ENCODE measurements at regions not wholly inside any gene's neighbourhood (a gene's known extent, or its start where the extent isn't known, plus 50 kb on each side); places are given as distances from the start of the nearest gene placed in this dataset.

DNA sequence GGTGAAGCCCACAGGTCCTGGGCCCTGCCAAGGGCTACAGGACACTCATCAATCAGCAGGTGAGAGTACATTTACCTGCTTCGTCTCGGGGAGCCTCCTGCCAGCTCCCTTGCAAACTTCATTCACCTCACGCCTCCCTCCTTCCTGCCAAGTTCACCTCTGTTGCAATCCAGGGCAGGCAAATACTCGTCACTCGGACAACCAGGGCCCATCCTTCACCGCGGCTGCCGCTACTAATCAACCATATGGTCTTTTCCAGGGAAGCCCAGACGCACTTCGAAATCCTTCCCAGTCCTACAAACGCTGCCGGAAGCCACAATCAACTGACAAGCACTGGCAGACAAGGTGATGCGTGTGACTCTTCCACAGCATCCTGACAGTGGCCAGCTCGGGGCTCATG is 200.7 kb upstream of the NSMCE3 start:
- H3K27me3 ChIP-seq = no peaks in the 10 kb centered on the region
- no peaks in the 10 kb centered on the region for H3K36me3 ChIP-seq
- intact Hi-C loops (cut with DNase I; ENCODE audit: low total_unique reads) = no loop called here
- peaks cover 0 to 14% (median 0%) of the 10 kb centered on the region in 4 donors for H3K4me1 ChIP-seq
- WGBS, 5 donors = 56 to 84% (median 70%) methylated on average over 14 of the region's 14 CpGs
- no peak for TF ChIP-seq EP300 (IDR thresholded peaks at IDR 0.05)
- TF ChIP-seq POLR2A (IDR thresholded peaks at IDR 0.05) = no peak
- TF ChIP-seq CTCF (IDR thresholded peaks at IDR 0.05) = no peak
- TF ChIP-seq POLR2AphosphoS5 (IDR thresholded peaks at IDR 0.05) = no peak
- no peak overlapping the region for H3K27ac ChIP-seq
- no peak for DNase-seq
- H3K9me3 ChIP-seq = no peaks in the 10 kb centered on the region
- H3K4me3 ChIP-seq = no peak overlapping the region

DNA sequence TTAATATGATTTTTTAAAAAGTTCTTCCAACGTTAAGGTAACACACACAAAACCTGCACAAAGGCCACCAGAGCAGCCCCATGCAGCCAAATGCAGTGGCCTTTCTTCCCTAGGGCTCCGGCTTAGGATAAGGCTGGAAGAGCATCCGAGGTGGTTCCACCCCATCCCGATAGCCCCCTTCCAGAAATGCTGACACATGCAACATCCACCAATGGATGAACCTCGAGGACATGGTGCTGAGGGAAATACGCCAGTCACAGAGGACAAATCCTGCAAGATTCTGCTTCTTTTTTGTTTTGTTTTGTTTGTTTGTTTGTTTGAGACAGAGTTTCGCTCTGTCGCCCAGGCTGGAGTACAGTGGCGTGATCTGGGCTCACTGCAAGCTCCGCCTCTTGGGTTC is 199.3 kb upstream of the NSMCE3 start:
- H3K4me1 ChIP-seq = peaks cover 0 to 19% (median 0%) of the 10 kb centered on the region in 4 donors
- TF ChIP-seq EP300 (IDR thresholded peaks at IDR 0.05) (no peak), POLR2A (IDR thresholded peaks at IDR 0.05) (no peak), POLR2AphosphoS5 (IDR thresholded peaks at IDR 0.05) (no peak), CTCF (IDR thresholded peaks at IDR 0.05) (no peak)
- H3K36me3 ChIP-seq = no peaks in the 10 kb centered on the region
- H3K9me3 ChIP-seq = no peaks in the 10 kb centered on the region
- intact Hi-C loops (cut with DNase I; ENCODE audit: low total_unique reads) = no loop called here
- H3K4me3 ChIP-seq = no peak overlapping the region
- WGBS, 5 donors = 70 to 89% (median 81%) methylated on average over 10 of the region's 10 CpGs
- H3K27me3 ChIP-seq = no peaks in the 10 kb centered on the region
- H3K27ac ChIP-seq = no peak overlapping the region
- DNase-seq = no peak

- no peak for DNase-seq
- TF ChIP-seq EP300 (IDR thresholded peaks at IDR 0.05) = no peak
- TF ChIP-seq CTCF (IDR thresholded peaks at IDR 0.05) = no peak
- no peak for TF ChIP-seq POLR2A (IDR thresholded peaks at IDR 0.05)
- no peak for TF ChIP-seq POLR2AphosphoS5 (IDR thresholded peaks at IDR 0.05)
- intact Hi-C loops (cut with DNase I; ENCODE audit: low total_unique reads) = no loop called here
These were observed 197.5 kb upstream of the NSMCE3 start for GRCh38 chr15:29467091-29467490.

GRCh38 chr15:29466292-29466691 is 196.7 kb upstream of the NSMCE3 start:
- Histone ChIP-seq H3K4me3 (no peak overlapping the region), H3K9me3 (no peaks in the 10 kb centered on the region), H3K27ac (no peak overlapping the region), H3K36me3 (no peaks in the 10 kb centered on the region), H3K4me1 (peaks cover 0 to 19% (median 0%) of the 10 kb centered on the region in 4 donors), H3K27me3 (no peaks in the 10 kb centered on the region)
- WGBS, 5 donors = 77 to 88% (median 85%) methylated on average over 3 to 4 of the region's 4 CpGs
- intact Hi-C loops (cut with DNase I; ENCODE audit: low total_unique reads) = no loop called here
- TF ChIP-seq POLR2A (IDR thresholded peaks at IDR 0.05) = no peak
- no peak for TF ChIP-seq POLR2AphosphoS5 (IDR thresholded peaks at IDR 0.05)
- TF ChIP-seq CTCF (IDR thresholded peaks at IDR 0.05) = no peak
- no peak for TF ChIP-seq EP300 (IDR thresholded peaks at IDR 0.05)
- no peak for DNase-seq

More at GRCh38 chr15:29467091-29467490, 197.5 kb upstream of the NSMCE3 start:
- H3K4me3 ChIP-seq = no peak overlapping the region
- peaks cover 0 to 19% (median 0%) of the 10 kb centered on the region in 4 donors for H3K4me1 ChIP-seq
- H3K27ac ChIP-seq = no peak overlapping the region
- no peaks in the 10 kb centered on the region for H3K36me3 ChIP-seq
- H3K27me3 ChIP-seq = no peaks in the 10 kb centered on the region
- H3K9me3 ChIP-seq = no peaks in the 10 kb centered on the region
- WGBS, 5 donors = 86 to 95% (median 90%) methylated on average over 4 of the region's 4 CpGs

Measured in stomach (tissue), 8 donors.